HG02763 (cell line): ENCODE measurements at regions not wholly inside any gene's neighbourhood (a gene's known extent, or its start where the extent isn't known, plus 50 kb on each side); places are given as distances from the start of the nearest gene placed in this dataset.

Experiments
- ATAC-seq: cut with Tn5 transposase; IDR thresholded peaks from one replicate; pipeline ENCODE4 v1.9.1; 2021; ENCODE audit warnings: mild to moderate bottlenecking, moderate library complexity; ENCODE audit not compliant: unreplicated experiment

- ATAC-seq: no peak
These were observed 73.1 kb upstream of the FMN2 start for GRCh38 chr1:240018617-240019016.

- ATAC-seq: no peak
These were observed 72.2 kb upstream of the FMN2 start for GRCh38 chr1:240019524-240019923.

- ATAC-seq: no peak
These were observed 70.8 kb upstream of the FMN2 start for GRCh38 chr1:240020871-240021270.

DNA sequence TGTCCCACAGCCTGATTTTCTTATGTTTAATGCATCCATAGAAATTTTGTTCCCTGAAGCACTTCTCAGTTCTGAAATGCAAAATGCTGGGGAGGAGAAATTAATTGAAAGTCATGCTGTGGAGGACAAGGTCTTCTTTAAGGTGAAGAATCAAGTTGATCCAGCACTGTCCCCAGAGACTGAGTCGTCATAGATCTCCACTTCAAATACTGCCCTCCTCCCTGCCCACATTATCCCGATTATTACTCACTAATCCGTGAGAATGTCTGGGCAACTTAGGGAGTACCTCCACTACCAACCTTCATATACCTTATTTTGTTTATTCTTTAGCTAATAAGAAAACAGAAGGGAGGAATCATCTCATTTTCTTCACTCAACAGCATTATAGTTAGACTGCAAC lies 70.0 kb upstream of the FMN2 start:
- no peak for ATAC-seq

DNA sequence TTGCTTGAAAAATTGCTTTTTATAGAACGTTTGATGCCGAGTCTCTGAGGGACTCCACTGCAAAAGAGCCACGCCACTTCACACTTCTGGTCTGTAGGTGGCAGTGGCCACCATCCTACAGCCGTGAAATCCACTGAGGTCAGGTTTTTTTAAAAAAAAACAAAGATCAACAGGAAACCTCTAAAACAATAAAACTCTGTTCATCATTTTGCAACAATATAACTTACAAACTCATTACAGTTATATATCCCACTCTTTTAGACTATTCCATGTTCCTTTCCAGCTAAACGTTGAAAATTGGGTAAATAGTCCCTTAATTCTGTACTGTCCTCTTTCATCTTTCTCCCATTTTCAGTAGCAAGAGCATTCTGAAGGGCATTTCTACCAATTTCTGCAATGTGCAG lies 64.6 kb upstream of the FMN2 start:
- ATAC-seq: peak; percentile 63

GRCh38 chr1:240029418-240029817 lies 62.3 kb upstream of the FMN2 start:
- ATAC-seq: no peak

DNA sequence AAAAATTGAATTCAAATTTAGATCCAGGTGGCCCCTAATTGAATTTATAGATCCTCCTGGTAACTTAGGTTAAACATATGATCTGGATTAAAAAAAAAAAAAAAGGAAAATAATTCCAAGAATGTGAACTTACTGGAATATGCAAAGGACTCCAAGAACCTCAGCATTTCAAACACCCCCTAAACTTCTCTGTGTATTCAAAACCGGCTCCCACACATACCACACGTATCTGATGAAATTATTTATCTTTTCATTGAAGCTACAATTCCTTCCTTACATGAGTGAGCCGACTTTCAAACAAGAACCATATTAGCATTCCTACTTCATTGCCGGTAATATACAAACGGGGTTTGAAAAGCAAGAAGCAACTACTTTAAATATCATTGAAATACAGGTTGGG lies 61.4 kb upstream of the FMN2 start:
- ATAC-seq: no peak

DNA sequence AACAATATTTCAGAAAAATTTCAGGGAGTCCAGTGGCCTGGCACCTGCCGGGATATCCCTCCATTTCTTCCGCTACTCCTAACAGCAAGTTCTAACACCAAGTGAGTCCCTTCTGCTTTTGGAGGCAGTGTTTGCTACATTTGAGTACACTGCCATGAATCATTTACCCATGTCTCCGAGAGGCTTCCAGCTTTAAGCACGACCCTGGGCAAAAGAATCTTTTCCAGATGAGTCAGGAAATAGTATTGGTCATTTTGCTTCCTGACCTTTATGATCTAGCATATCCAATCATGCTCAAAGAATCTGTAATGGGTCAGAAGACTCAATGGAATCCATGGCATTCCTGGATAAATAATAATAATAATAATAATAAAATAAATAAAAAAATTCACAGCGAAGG lies 60.7 kb upstream of the FMN2 start:
- ATAC-seq: no peak

DNA sequence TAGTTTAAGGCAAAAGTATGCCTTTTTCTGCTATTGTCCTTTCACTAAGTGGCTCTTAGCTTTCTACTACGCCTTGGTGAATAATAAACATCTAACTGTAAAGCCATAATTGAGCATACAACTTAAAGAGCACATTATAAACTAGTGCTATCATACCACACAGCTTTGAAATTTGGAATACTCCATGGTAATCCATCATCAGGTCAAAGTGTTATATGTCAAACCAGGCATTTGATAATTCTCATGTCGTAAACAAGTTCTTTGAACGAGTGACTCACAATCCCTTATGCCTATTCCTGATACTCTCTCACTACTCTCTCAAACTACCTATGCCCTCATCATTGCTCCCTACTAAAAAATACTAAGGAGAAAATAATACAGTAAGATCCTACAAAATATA lies 60.3 kb upstream of the FMN2 start:
- ATAC-seq: no peak

- ATAC-seq: no peak
These were observed 58.3 kb upstream of the FMN2 start for GRCh38 chr1:240033406-240033805.

GRCh38 chr1:240036526-240036925 lies 55.2 kb upstream of the FMN2 start:
- ATAC-seq: no peak
